GM12864 (cell line): ENCODE measurements at regions not wholly inside any gene's neighbourhood (a gene's known extent, or its start where the extent isn't known, plus 50 kb on each side); places are given as distances from the start of the nearest gene placed in this dataset.

Experiments used
- DNase-seq: peaks from one replicate; pipeline ENCODE4 v3.0.0-alpha.2; 2011; ENCODE audit warnings: low read depth
- H3K4me3 ChIP-seq: 2 replicates; pipeline ENCODE4 v1.5.1; 2011; ENCODE audit warnings: mild to moderate bottlenecking, low read depth, low read length, control low read depth
- TF ChIP-seq, protein P1 (sequence below): IDR thresholded peaks from 2 replicates; pipeline ENCODE4 v1.5.1; 2011; ENCODE audit warnings: low read depth, mild to moderate bottlenecking, moderate library complexity, low read length, control low read depth, inconsistent platforms; ENCODE audit errors: missing control alignments

DNA sequence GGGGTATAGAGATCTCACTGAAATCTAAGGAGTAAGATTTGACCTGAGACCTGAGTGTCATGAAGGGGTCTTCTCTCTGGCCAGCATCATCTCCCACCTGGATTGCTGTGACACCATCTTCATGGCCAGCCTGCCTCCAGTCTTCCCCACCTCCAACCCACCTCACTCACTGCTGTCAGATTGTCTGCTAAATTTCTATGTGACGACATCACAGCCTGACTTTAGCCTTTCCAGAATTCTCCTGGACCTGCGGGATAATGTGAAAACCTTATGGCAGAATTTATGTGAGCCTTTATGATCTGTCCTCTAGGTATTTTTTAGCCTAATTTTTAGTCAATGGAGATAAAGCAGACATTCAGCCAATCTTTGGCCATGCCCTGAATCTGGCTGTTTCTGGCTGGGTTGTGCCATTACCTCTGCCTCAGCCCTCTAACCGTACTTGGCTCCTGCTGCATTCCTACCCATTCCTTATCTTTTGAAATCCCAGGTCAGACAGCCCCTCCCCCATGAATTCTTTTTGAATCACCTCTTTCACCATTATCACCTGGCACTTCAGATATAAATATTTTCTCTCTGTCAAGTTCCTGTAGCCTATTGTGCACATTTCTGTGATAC is 66.4 kb upstream of the MMADHC start:
- no peak for DNase-seq
- TF ChIP-seq, protein P1, sequence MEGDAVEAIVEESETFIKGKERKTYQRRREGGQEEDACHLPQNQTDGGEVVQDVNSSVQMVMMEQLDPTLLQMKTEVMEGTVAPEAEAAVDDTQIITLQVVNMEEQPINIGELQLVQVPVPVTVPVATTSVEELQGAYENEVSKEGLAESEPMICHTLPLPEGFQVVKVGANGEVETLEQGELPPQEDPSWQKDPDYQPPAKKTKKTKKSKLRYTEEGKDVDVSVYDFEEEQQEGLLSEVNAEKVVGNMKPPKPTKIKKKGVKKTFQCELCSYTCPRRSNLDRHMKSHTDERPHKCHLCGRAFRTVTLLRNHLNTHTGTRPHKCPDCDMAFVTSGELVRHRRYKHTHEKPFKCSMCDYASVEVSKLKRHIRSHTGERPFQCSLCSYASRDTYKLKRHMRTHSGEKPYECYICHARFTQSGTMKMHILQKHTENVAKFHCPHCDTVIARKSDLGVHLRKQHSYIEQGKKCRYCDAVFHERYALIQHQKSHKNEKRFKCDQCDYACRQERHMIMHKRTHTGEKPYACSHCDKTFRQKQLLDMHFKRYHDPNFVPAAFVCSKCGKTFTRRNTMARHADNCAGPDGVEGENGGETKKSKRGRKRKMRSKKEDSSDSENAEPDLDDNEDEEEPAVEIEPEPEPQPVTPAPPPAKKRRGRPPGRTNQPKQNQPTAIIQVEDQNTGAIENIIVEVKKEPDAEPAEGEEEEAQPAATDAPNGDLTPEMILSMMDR = no peak
- no peak overlapping the region for H3K4me3 ChIP-seq

DNA sequence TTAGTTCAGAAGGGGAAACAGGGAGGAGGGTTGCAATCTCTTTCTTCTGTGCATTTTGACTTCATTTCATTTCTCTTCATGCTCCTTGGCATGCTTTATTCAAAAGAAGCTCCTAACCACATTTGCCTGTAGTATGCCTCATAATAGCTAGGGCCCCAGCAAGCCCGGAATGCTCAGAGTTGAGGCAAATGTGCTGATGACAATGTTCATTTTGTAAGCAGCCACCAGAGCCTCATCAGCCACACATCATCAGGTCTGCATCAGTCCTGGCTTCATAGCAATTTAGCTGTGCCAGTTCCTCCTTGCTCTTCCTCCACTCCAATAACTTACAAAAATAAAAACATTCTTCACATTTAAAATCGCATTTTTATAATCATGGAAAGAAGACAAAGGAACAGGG is 65.4 kb upstream of the MMADHC start:
- no peak overlapping the region for H3K4me3 ChIP-seq
- DNase-seq = no peak
- TF ChIP-seq, protein P1 = no peak

DNA sequence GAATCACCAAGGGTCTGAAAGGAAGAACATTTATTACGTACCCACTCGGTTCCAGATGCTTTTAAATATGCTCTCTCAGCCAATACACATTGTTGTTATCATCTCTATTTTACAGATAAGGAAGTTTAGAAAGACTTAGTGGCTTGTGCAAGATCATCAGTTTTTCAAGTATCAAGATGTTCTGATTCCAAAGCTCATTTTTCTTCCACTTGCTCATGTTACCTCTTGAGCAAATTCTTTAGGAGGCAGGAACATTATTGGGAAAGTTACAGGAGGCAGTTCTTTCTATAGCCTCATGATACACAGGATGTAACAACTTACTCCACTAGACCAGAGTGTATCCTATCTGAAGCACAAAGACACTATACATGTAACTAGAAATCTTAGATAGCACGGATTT is 65.0 kb upstream of the MMADHC start:
- TF ChIP-seq, protein P1 = no peak
- no peak for DNase-seq
- no peak overlapping the region for H3K4me3 ChIP-seq

DNA sequence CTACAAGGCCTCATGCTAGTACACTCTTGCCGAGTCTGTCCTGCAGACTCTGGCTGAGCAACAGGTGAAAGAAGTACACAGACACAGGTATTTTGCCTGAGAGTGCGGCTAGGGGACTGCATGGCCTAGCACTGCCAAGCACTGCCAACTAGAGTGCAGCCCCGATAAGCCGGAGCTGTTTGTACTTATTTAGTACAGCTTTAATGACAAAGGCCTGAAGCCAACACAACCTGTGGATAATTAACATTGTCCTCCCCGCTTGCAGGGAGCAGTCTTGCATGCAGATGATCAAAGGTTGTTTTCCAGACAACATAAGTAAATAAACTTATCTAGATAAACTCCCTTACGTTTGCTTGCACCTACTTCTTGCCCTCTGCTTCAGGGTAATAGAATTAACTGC is 63.7 kb upstream of the MMADHC start:
- TF ChIP-seq, protein P1 = no peak
- DNase-seq = no peak

DNA sequence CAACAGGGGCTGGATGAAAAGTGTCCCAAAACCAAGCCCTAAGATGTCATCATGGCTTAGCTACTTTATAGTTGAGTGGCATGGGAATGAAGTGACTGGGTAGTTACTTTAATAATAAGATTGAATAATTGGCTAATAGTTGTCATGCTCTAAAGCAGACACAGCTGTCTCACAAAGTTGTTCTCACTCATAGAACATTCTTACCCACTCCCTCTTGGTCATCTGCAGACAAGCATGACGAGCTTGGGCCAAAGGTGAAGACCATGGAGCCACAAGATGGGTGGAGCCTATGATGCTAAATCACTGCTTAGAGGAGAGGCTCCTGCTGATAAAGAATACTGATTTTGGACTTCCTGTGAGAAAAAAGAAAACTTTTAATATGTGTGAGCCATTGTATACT is 62.4 kb upstream of the MMADHC start:
- no peak for DNase-seq
- TF ChIP-seq, protein P1 = no peak
- no peak overlapping the region for H3K4me3 ChIP-seq

More for the DNA sequence above, 63.7 kb upstream of the MMADHC start:
- no peak overlapping the region for H3K4me3 ChIP-seq

DNA sequence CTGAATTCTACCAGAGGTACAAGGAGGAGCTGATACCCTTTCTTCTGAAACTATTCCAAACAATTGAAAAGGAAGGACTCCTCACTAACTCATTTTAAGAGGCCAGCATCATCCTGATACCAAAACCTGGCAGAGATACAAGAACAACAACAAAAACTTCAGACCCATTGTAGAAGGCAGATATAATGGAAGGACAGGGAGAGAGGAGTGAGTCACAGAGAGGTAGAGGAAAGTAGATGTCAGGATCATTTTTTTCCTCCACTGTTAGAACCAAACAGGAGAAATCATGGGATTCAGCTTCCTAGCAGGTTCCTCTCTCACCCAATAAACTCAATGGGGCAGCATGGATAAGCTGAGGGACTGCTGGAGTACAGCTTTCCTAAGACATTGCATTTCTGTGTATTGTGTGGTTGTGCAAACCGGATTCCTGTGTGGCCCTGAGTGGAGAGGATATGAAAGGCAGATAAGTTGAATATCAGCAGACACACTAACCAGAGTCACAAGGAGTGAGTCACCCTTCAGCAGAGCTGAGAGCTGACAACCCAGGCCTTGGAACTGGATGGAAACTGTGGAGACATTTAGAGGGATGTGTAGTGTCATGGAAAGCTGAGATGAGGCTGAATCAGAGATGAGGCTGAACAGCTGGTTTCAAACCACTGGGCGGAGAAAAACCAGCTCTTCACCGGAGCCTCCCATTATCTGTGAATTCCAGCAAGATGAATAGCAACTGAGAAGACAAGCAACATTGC is 60.9 kb upstream of the MMADHC start:
- TF ChIP-seq, protein P1 = no peak
- no peak for DNase-seq

DNA sequence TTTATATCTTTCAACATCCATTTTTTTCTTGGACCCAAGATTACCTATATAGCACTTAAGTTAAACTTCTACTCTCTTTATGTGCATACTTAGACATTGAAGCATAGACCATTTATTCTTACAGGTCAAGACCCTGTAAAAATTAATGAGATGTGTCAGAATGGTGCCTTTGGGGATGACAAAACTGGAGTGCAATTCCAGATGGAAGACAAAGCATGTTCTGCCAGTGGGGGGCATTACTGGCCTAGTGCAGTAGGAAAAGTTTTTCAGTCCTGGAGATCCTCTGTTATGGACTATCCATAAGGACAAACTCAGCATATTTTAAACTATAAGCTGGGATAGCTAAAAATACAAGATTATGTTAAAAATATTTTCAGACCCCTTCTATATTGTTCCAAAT is 57.8 kb upstream of the MMADHC start:
- TF ChIP-seq, protein P1 = no peak
- no peak overlapping the region for H3K4me3 ChIP-seq
- DNase-seq = no peak

More for the DNA sequence above, 60.9 kb upstream of the MMADHC start:
- H3K4me3 ChIP-seq = no peak overlapping the region
